Suprapubic skin (tissue), 4 donors: ENCODE measurements at regions not wholly inside any gene's neighbourhood (a gene's known extent, or its start where the extent isn't known, plus 50 kb on each side); places are given as distances from the start of the nearest gene placed in this dataset.

Experiments used
- DNase-seq, 2 donors: peaks; one replicate each; pipeline ENCODE4 v3.0.0-alpha.2; 2019; ENCODE audit warnings: low spot score in 2 of 2
- H3K27ac ChIP-seq: fragments of 200-600 bp; sonication (generic); one replicate; pipeline ENCODE4 v1.5.1; 2019
- H3K27me3 ChIP-seq: fragments of 200-600 bp; sonication (generic); one replicate; pipeline ENCODE4 v1.5.1; 2019
- H3K36me3 ChIP-seq: fragments of 200-600 bp; sonication (generic); one replicate; pipeline ENCODE4 v1.5.1; 2019
- H3K4me1 ChIP-seq: fragments of 200-600 bp; sonication (generic); one replicate; pipeline ENCODE4 v1.5.1; 2019
- H3K4me3 ChIP-seq: fragments of 200-600 bp; sonication (generic); one replicate; pipeline ENCODE4 v1.5.1; 2019; ENCODE audit warnings: mild to moderate bottlenecking
- H3K9me3 ChIP-seq: fragments of 200-600 bp; sonication (generic); one replicate; pipeline ENCODE4 v1.5.1; 2019
- CTCF ChIP-seq, 2 donors: fragments of 200-600 bp in 1 of 2; fragments of 450-650 bp in 1 of 2; sonication (generic) in 1 of 2; IDR thresholded peaks; one replicate each; pipeline ENCODE4 v1.5.1; 2016 to 2019; ENCODE audit warnings: antibody characterized with exemption in 2 of 2, mild to moderate bottlenecking in 1 of 2, moderate library complexity in 1 of 2
- EP300 ChIP-seq: sonication (generic); formaldehyde crosslinking; IDR thresholded peaks from one replicate; pipeline ENCODE4 v1.6.1; 2017; ENCODE audit warnings: antibody characterized with exemption
- POLR2A ChIP-seq, 2 donors: fragments of 450-650 bp; IDR thresholded peaks; one replicate each; pipeline ENCODE4 v1.6.1; 2017; ENCODE audit warnings: antibody characterized with exemption in 2 of 2, mild to moderate bottlenecking in 2 of 2, moderate library complexity in 2 of 2
- POLR2AphosphoS5 ChIP-seq, 3 donors: sonication (generic); formaldehyde crosslinking; IDR thresholded peaks; one replicate each; pipeline ENCODE4 v1.6.1; 2017; ENCODE audit warnings: antibody characterized with exemption in 3 of 3
- WGBS: methylation state at CpG from one replicate; pipeline ENCODE4 v1.1.5; 2018; 5-methylcytosine and 5-hydroxymethylcytosine counted together

- no peak for DNase-seq
- H3K4me3 ChIP-seq = no peak overlapping the region
- 87% methylated on average over 1 of the region's 1 CpG for WGBS
- no peak overlapping the region for H3K27ac ChIP-seq
- H3K36me3 ChIP-seq = no peaks in the 10 kb centered on the region
- no peaks in the 10 kb centered on the region for H3K4me1 ChIP-seq
- H3K27me3 ChIP-seq = no peaks in the 10 kb centered on the region
- TF ChIP-seq POLR2AphosphoS5 (IDR thresholded peaks at IDR 0.05) = no peak
- no peak for TF ChIP-seq CTCF (IDR thresholded peaks at IDR 0.05)
- TF ChIP-seq EP300 = no peak
- TF ChIP-seq POLR2A (IDR thresholded peaks at IDR 0.05) = no peak
- no peaks in the 10 kb centered on the region for H3K9me3 ChIP-seq
Measured at GRCh38 chrX:7545564-7545963, 297.4 kb upstream of the VCX start.

- H3K4me1 ChIP-seq = no peaks in the 10 kb centered on the region
- TF ChIP-seq POLR2AphosphoS5 (IDR thresholded peaks at IDR 0.05) = no peak
- no peak for TF ChIP-seq EP300
- TF ChIP-seq POLR2A (IDR thresholded peaks at IDR 0.05) = no peak
- no peak for TF ChIP-seq CTCF (IDR thresholded peaks at IDR 0.05)
- H3K27me3 ChIP-seq = no peaks in the 10 kb centered on the region
- H3K4me3 ChIP-seq = no peak overlapping the region
- H3K36me3 ChIP-seq = no peaks in the 10 kb centered on the region
- no peak overlapping the region for H3K27ac ChIP-seq
- no peaks in the 10 kb centered on the region for H3K9me3 ChIP-seq
- DNase-seq = no peak
- 74% methylated on average over 6 of the region's 6 CpGs for WGBS
Measured at GRCh38 chrX:7542587-7543380, 300.2 kb upstream of the VCX start.

GRCh38 chrX:7522860-7523259 is 320.1 kb upstream of the VCX start:
- WGBS = 68% methylated on average over 2 of the region's 2 CpGs
- no peak for DNase-seq
- H3K27ac ChIP-seq = no peak overlapping the region

GRCh38 chrX:7515681-7516413 is 327.1 kb upstream of the VCX start:
- Histone ChIP-seq H3K27me3 (no peaks in the 10 kb centered on the region), H3K9me3 (no peaks in the 10 kb centered on the region), H3K4me3 (no peak overlapping the region), H3K4me1 (no peaks in the 10 kb centered on the region), H3K36me3 (no peaks in the 10 kb centered on the region), H3K27ac (no peak overlapping the region)
- 65% methylated on average over 4 of the region's 4 CpGs for WGBS
- DNase-seq = no peak
- TF ChIP-seq EP300 (no peak), CTCF (IDR thresholded peaks at IDR 0.05) (no peak), POLR2A (IDR thresholded peaks at IDR 0.05) (no peak), POLR2AphosphoS5 (IDR thresholded peaks at IDR 0.05) (no peak)

More at GRCh38 chrX:7522860-7523259, 320.1 kb upstream of the VCX start:
- no peaks in the 10 kb centered on the region for H3K36me3 ChIP-seq
- no peaks in the 10 kb centered on the region for H3K27me3 ChIP-seq
- no peaks in the 10 kb centered on the region for H3K4me1 ChIP-seq
- no peak overlapping the region for H3K4me3 ChIP-seq
- TF ChIP-seq POLR2AphosphoS5 (IDR thresholded peaks at IDR 0.05) (no peak), POLR2A (IDR thresholded peaks at IDR 0.05) (no peak), CTCF (IDR thresholded peaks at IDR 0.05) (no peak), EP300 (no peak)
- H3K9me3 ChIP-seq = no peaks in the 10 kb centered on the region

- no peaks in the 10 kb centered on the region for H3K27me3 ChIP-seq
- TF ChIP-seq CTCF (IDR thresholded peaks at IDR 0.05) (no peak), POLR2A (IDR thresholded peaks at IDR 0.05) (no peak)
- no peak overlapping the region for H3K4me3 ChIP-seq
- no peaks in the 10 kb centered on the region for H3K9me3 ChIP-seq
- DNase-seq = no peak
- no peaks in the 10 kb centered on the region for H3K36me3 ChIP-seq
- WGBS = 84% methylated on average over 7 of the region's 7 CpGs
- H3K27ac ChIP-seq = no peak overlapping the region
- H3K4me1 ChIP-seq = no peaks in the 10 kb centered on the region
Measured at GRCh38 chrX:7514871-7515599, 327.9 kb upstream of the VCX start.
